ENCODE measurements at regions not wholly inside any gene's neighbourhood (a gene's known extent, or its start where the extent isn't known, plus 50 kb on each side); places are given as distances from the start of the nearest gene placed in this dataset.

DNA sequence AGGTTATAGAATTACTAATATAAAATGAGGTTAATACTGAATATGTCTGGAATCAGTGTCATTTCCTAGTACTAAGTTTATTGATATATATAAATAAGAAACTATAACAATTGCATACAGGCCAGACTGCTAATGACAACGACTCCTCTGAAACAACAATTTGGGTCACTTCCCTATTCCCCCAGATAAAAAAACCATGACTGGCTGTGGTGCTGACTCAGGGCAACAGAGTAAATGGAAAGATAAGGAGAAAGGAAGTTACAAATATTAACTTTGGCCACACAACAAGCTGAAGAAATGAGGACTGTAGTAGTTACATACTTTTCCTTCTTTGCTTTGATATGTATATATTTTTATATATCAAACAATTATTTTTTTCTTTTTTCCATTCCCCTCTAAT, 263.7 kb upstream of the PCDH9 start:
- TF ChIP-seq, protein P1, sequence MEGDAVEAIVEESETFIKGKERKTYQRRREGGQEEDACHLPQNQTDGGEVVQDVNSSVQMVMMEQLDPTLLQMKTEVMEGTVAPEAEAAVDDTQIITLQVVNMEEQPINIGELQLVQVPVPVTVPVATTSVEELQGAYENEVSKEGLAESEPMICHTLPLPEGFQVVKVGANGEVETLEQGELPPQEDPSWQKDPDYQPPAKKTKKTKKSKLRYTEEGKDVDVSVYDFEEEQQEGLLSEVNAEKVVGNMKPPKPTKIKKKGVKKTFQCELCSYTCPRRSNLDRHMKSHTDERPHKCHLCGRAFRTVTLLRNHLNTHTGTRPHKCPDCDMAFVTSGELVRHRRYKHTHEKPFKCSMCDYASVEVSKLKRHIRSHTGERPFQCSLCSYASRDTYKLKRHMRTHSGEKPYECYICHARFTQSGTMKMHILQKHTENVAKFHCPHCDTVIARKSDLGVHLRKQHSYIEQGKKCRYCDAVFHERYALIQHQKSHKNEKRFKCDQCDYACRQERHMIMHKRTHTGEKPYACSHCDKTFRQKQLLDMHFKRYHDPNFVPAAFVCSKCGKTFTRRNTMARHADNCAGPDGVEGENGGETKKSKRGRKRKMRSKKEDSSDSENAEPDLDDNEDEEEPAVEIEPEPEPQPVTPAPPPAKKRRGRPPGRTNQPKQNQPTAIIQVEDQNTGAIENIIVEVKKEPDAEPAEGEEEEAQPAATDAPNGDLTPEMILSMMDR (IDR thresholded peaks at IDR 0.05), result no peak
- TF ChIP-seq POLR2A (IDR thresholded peaks at IDR 0.05), result no peak
- no peak for TF ChIP-seq EP300 (IDR thresholded peaks at IDR 0.05)

All from upper lobe of left lung (tissue), 4 donors.